ENCODE measurements at regions not wholly inside any gene's neighbourhood (a gene's known extent, or its start where the extent isn't known, plus 50 kb on each side); places are given as distances from the start of the nearest gene placed in this dataset.

- ATAC-seq (no peak), DNase-seq (ENCODE audit: low spot score) (no peak)
- no peak for TF ChIP-seq CTCF (IDR thresholded peaks at IDR 0.05)
- no peak for TF ChIP-seq IRF1 (CRISPR knock-in tag; IDR thresholded peaks at IDR 0.05)
- no peak for TF ChIP-seq PREB (CRISPR knock-in tag; IDR thresholded peaks at IDR 0.05; ENCODE audit: borderline replicate concordance)
- TF ChIP-seq NR3C1 (CRISPR knock-in tag; conservative IDR thresholded peaks at IDR 0.05; ENCODE audit: low read depth), result no peak
- no peak for TF ChIP-seq OVOL2 (CRISPR knock-in tag; IDR thresholded peaks at IDR 0.05; ENCODE audit: borderline replicate concordance)
- no peak for TF ChIP-seq ERG (CRISPR knock-in tag; IDR thresholded peaks at IDR 0.05)
- TF ChIP-seq SMAD4 (CRISPR knock-in tag; IDR thresholded peaks at IDR 0.05), result no peak
- TF ChIP-seq TEAD4 (CRISPR knock-in tag; IDR thresholded peaks at IDR 0.05), result no peak
- no peak for TF ChIP-seq ZNF532 (CRISPR knock-in tag; IDR thresholded peaks at IDR 0.05; ENCODE audit: borderline replicate concordance)
- no peak for TF ChIP-seq SP1 (CRISPR knock-in tag; conservative IDR thresholded peaks at IDR 0.05)
- no peak for TF ChIP-seq FOXK1 (CRISPR knock-in tag; IDR thresholded peaks at IDR 0.05)
- no peak for TF ChIP-seq ZMAT4 (CRISPR knock-in tag; IDR thresholded peaks at IDR 0.05)
- no peak for TF ChIP-seq ZNF512 (CRISPR knock-in tag; IDR thresholded peaks at IDR 0.05; ENCODE audit: borderline replicate concordance)
- CTCF ChIA-PET, result no interaction called here
- Mint-ChIP-seq H3K4me3 (no peak overlapping the region), H3K27ac (no peak overlapping the region), H3K27me3 (ENCODE audit: low read depth) (no peaks in the 10 kb centered on the region), H3K9me3 (peaks cover 13% of the 10 kb centered on the region), H3K4me1 (no peaks in the 10 kb centered on the region), H3K36me3 (peaks cover 7% of the 10 kb centered on the region)
- POLR2A ChIA-PET, result no interaction called here
These were observed 318.6 kb upstream of the PIK3R1 start for GRCh38 chr5:67896930-67897313.

- DNase-seq (ENCODE audit: low spot score) (no peak), ATAC-seq (no peak)
- Mint-ChIP-seq H3K36me3 (peaks cover 11% of the 10 kb centered on the region), H3K27ac (no peak overlapping the region), H3K4me1 (no peaks in the 10 kb centered on the region), H3K4me3 (no peak overlapping the region), H3K27me3 (ENCODE audit: low read depth) (no peaks in the 10 kb centered on the region; the same call in 1 of the 2 replicates), H3K9me3 (peaks cover 18% of the 10 kb centered on the region)
- ChIA-PET POLR2A (no interaction called here), CTCF (no interaction called here)
- no peak for TF ChIP-seq TP53 (CRISPR knock-in tag; IDR thresholded peaks at IDR 0.05)
- no peak for TF ChIP-seq ATF2 (CRISPR knock-in tag; IDR thresholded peaks at IDR 0.05; ENCODE audit: borderline replicate concordance, low read depth)
- TF ChIP-seq JUN (CRISPR knock-in tag; IDR thresholded peaks at IDR 0.05), result no peak
These were observed 319.1 kb upstream of the PIK3R1 start for GRCh38 chr5:67896311-67896929.

All from WTC11 (cell line).